PC-3 (cell line): ENCODE measurements at regions not wholly inside any gene's neighbourhood (a gene's known extent, or its start where the extent isn't known, plus 50 kb on each side); places are given as distances from the start of the nearest gene placed in this dataset.

Experiments
- ATAC-seq: fragments of 200-7000 bp; cut with Tn5 transposase; 2 replicates; pipeline ENCODE4 v1.9.1; 2020; ENCODE audit warnings: mild to moderate bottlenecking, moderate library complexity
- BruUV-seq: library from RNA; stranded (reverse); fragments of 400-500 nt; replicated peaks from 2 replicates; lab custom pipeline; 2021; lab: Mats Ljungman, UMichigan
- CTCF ChIA-PET: fragments of 300-600 bp; sonication (Branson Sonifier 250); formaldehyde crosslinking; loops from one replicate; lab custom pipeline; 2022; ENCODE audit warnings: antibody characterized with exemption; lab: Charles Lee
- POLR2A ChIA-PET: fragments of 300-600 bp; sonication (Branson Sonifier 250); formaldehyde crosslinking; loops from one replicate; lab custom pipeline; 2022; ENCODE audit warnings: antibody characterized with exemption; ENCODE audit not compliant: unreplicated experiment; lab: Charles Lee
- DNase-seq: peaks from one replicate; pipeline ENCODE4 v3.0.0-alpha.2; 2015
- H2AFZ ChIP-seq: fragments of 300-600 bp; sonication (generic); 2 replicates; pipeline ENCODE4 v1.6.0; 2016; ENCODE audit warnings: antibody characterized with exemption, low read length
- H3F3A ChIP-seq: fragments of 300-600 bp; sonication (generic); one replicate; pipeline ENCODE4 v1.6.0; 2017; ENCODE audit warnings: antibody characterized with exemption, low read length, control low read depth, mild to moderate bottlenecking; ENCODE audit not compliant: unreplicated experiment
- H3K27ac ChIP-seq: fragments of 300-600 bp; sonication (generic); 2 replicates; pipeline ENCODE4 v1.5.1; 2016; ENCODE audit warnings: mild to moderate bottlenecking, low read length
- H3K27me3 ChIP-seq: fragments of 300-600 bp; sonication (generic); 2 replicates; pipeline ENCODE4 v1.6.1; 2016; ENCODE audit warnings: low read length, mixed read lengths
- H3K36me3 ChIP-seq: fragments of 300-600 bp; sonication (generic); 2 replicates; pipeline ENCODE4 v1.6.1; 2016; ENCODE audit warnings: low read depth, mixed run types, low read length, mixed read lengths
- H3K4me1 ChIP-seq: fragments of 300-600 bp; sonication (generic); 2 replicates; pipeline ENCODE4 v1.5.1; 2016; ENCODE audit warnings: low read length; ENCODE audit not compliant: insufficient read depth
- H3K4me2 ChIP-seq: fragments of 300-600 bp; sonication (generic); 2 replicates; pipeline ENCODE4 v1.6.0; 2016; ENCODE audit warnings: low read length
- H3K4me3 ChIP-seq: fragments of 300-600 bp; sonication (generic); 2 replicates; pipeline ENCODE4 v1.5.1; 2016; ENCODE audit warnings: mild to moderate bottlenecking, low read length, mixed read lengths
- H3K79me2 ChIP-seq: fragments of 300-600 bp; sonication (generic); 2 replicates; pipeline ENCODE4 v1.6.1; 2017; ENCODE audit warnings: low read length, mixed read lengths
- H3K9ac ChIP-seq: fragments of 300-600 bp; sonication (generic); 2 replicates; pipeline ENCODE4 v1.6.0; 2016; ENCODE audit warnings: mild to moderate bottlenecking, low read length
- H3K9me2 ChIP-seq: fragments of 300-600 bp; sonication (generic); replicated peaks from 2 replicates; pipeline ENCODE4 v1.6.1; 2016; ENCODE audit warnings: mixed run types, low read length, mixed read lengths
- H3K9me3 ChIP-seq: fragments of 300-600 bp; sonication (generic); 2 replicates; pipeline ENCODE4 v1.6.1; 2016; ENCODE audit warnings: low read length, mixed read lengths
- H4K20me1 ChIP-seq: fragments of 300-600 bp; sonication (generic); 2 replicates; pipeline ENCODE4 v1.6.1; 2016; ENCODE audit warnings: low read length, mixed read lengths
- CTCF ChIP-seq: fragments of 300-600 bp; sonication (generic); conservative IDR thresholded peaks from 2 replicates; pipeline ENCODE4 v1.5.1; 2017; ENCODE audit warnings: antibody characterized with exemption, low read depth, mild to moderate bottlenecking, low read length
- EZH2 ChIP-seq: fragments of 300-600 bp; sonication (generic); IDR thresholded peaks from one replicate; pipeline ENCODE4 v1.6.1; 2017; ENCODE audit warnings: antibody characterized with exemption, mild to moderate bottlenecking, low read length; ENCODE audit not compliant: unreplicated experiment
- EZH2phosphoT487 ChIP-seq: fragments of 300-600 bp; sonication (generic); IDR thresholded peaks from 2 replicates; pipeline ENCODE4 v1.6.1; 2018; ENCODE audit warnings: mild to moderate bottlenecking, antibody characterized with exemption, low read length, borderline replicate concordance
- intact Hi-C: fragments of 100-400 bp; cut with micrococcal nuclease; formaldehyde crosslinking; loops from 2 replicates; pipeline ENCODE4 v1.9.0; 2023

DNA sequence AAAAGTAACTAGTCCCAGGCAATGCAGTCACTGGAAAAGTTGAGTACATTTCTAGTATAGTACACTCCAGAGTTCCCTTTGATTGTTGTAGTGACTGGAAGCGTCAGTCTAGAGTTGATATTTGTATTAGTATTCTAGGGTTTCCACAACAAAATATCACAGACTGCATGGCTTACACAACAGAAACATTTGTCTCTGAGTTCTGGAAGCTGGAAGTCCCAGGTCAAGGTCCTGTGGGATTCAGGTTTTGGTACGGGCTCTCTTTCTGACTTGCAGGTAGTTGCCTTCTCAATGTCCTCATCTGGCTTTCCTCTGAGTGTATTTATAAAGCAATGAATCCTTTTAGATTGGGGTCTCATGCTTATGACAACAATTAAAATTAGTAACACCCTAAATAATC lies 1119.1 kb upstream of the PHF14 start:
- ATAC-seq, result no peak
- Histone ChIP-seq H3K9me3 (no peaks in the 10 kb centered on the region), H3K9ac (no peak overlapping the region), H3K4me3 (no peak overlapping the region), H3K9me2 (no peaks in the 10 kb centered on the region), H3F3A (no peaks in the 10 kb centered on the region), H4K20me1 (no peaks in the 10 kb centered on the region), H3K27ac (no peak overlapping the region), H3K27me3 (no peaks in the 10 kb centered on the region), H3K4me1 (no peaks in the 10 kb centered on the region), H2AFZ (no peak overlapping the region), H3K4me2 (no peak overlapping the region), H3K36me3 (no peaks in the 10 kb centered on the region), H3K79me2 (no peaks in the 10 kb centered on the region)
- no peak for DNase-seq
- ChIA-PET POLR2A (no interaction called here), CTCF (no interaction called here)
- TF ChIP-seq CTCF, result no peak
- TF ChIP-seq EZH2, result no peak
- TF ChIP-seq EZH2phosphoT487, result no peak
- BruUV-seq, result no TSS peak
- intact Hi-C loops, result no loop called here

- Histone ChIP-seq H3K9ac (no peak overlapping the region), H3F3A (no peaks in the 10 kb centered on the region), H3K9me3 (no peaks in the 10 kb centered on the region), H3K36me3 (no peaks in the 10 kb centered on the region), H3K9me2 (no peaks in the 10 kb centered on the region), H3K27me3 (no peaks in the 10 kb centered on the region), H3K4me1 (no peaks in the 10 kb centered on the region), H4K20me1 (no peaks in the 10 kb centered on the region), H3K4me3 (no peak overlapping the region), H2AFZ (no peak overlapping the region), H3K79me2 (no peaks in the 10 kb centered on the region), H3K4me2 (no peak overlapping the region), H3K27ac (no peak overlapping the region)
- POLR2A ChIA-PET, result no interaction called here
- DNase-seq (no peak), ATAC-seq (no peak)
- TF ChIP-seq EZH2phosphoT487 (no peak), CTCF (no peak), EZH2 (no peak)
- intact Hi-C loops, result no loop called here
- no TSS peak for BruUV-seq
- CTCF ChIA-PET, result interaction anchor here (0.6 kb wide), 1 partner anchor 306 kb away, joined by 4 read pairs; no protein-coding TSS in a partner anchor
These were observed 1117.0 kb upstream of the PHF14 start for GRCh38 chr7:9856668-9857067.

DNA sequence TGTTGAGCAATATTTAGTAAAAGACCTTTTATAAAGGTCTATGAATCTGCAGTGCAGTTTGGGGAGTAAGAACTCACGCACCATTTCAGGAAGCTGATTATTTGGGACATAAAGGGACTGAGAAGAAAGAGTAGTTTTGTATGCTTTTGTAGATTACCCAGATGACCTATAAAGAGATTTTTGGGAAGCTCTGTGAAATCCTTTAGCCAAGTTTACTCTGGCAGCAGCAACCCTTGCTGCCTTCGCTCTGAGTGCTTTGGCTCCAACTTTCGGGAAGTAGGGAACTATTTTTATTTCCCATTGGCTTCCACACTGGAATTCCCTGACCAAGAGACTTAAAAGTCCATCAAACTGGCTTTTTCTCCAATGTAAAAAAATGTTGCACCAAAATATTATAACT lies 1110.1 kb upstream of the PHF14 start:
- TF ChIP-seq EZH2phosphoT487, result no peak
- no peak for TF ChIP-seq CTCF
- TF ChIP-seq EZH2, result no peak
- Histone ChIP-seq H3K4me2 (no peak overlapping the region), H2AFZ (no peak overlapping the region), H3K4me1 (no peaks in the 10 kb centered on the region), H3K9me3 (no peaks in the 10 kb centered on the region), H4K20me1 (no peaks in the 10 kb centered on the region), H3K27me3 (no peaks in the 10 kb centered on the region), H3K36me3 (no peaks in the 10 kb centered on the region), H3K27ac (no peak overlapping the region), H3K4me3 (no peak overlapping the region), H3K9me2 (no peaks in the 10 kb centered on the region), H3K79me2 (no peaks in the 10 kb centered on the region), H3K9ac (no peak overlapping the region), H3F3A (no peaks in the 10 kb centered on the region)
- ATAC-seq (no peak), DNase-seq (no peak)
- no TSS peak for BruUV-seq
- intact Hi-C loops, result no loop called here
- ChIA-PET POLR2A (no interaction called here), CTCF (no interaction called here)
